ENCODE measurements at regions not wholly inside any gene's neighbourhood (a gene's known extent, or its start where the extent isn't known, plus 50 kb on each side); places are given as distances from the start of the nearest gene placed in this dataset.
"Not testable (repeated sequence)": the region's sequence is repeated elsewhere in the genome, so short reads cannot be mapped to it uniquely, and the experiment has no call there.

DNA sequence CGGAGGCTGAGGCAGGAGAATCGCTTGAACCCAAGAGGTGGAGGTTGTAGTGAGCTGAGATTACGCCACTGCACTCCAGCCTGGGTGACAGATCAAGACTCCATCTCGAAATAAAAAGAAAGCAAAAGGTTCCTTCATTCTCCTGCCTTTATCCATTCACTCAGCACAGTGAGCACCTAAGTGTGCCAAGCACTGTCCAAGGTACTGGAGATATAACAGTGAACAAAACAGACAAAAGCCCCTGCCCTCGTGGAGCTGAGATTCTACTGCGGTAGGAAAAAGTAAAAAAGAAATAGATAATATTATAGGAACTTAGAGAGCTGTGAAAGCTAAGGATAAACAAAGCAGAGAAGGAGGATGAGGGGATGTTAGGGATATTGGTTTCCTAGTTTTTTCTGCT lies 235.5 kb downstream of the NPIPA7 start:
- not testable (repeated sequence) for TF ChIP-seq CTCF (IDR thresholded peaks at IDR 0.05); ZFX (IDR thresholded peaks at IDR 0.05; ENCODE audit: borderline replicate concordance)
